WTC11 (cell line): ENCODE measurements at regions not wholly inside any gene's neighbourhood (a gene's known extent, or its start where the extent isn't known, plus 50 kb on each side); places are given as distances from the start of the nearest gene placed in this dataset.

ENCODE experiments used
- ATAC-seq: fragments of 200-7000 bp; cut with Tn5 transposase; 2 replicates; pipeline ENCODE4 v1.10.0; 2021; ENCODE audit warnings: mild to moderate bottlenecking, moderate library complexity
- CTCF ChIA-PET: fragments of 300-600 bp; sonication (Branson Sonifier 250); formaldehyde crosslinking; loops from one replicate; lab custom pipeline; 2021; ENCODE audit warnings: antibody characterized with exemption; lab: Charles Lee
- POLR2A ChIA-PET: fragments of 350-600 bp; sonication (Branson Sonifier 250); formaldehyde crosslinking; loops from one replicate; lab custom pipeline; 2021; ENCODE audit warnings: antibody characterized with exemption; lab: Charles Lee
- DNase-seq: peaks from one replicate; pipeline ENCODE4 v3.0.0; 2021; ENCODE audit warnings: low spot score
- H3K27ac Mint-ChIP-seq: 2 replicates; pipeline ENCODE4 v1.8.0; 2021; ENCODE audit warnings: mixed read lengths
- H3K27me3 Mint-ChIP-seq: 2 replicates; pipeline ENCODE4 v1.8.0; 2021; ENCODE audit warnings: low read depth, mild to moderate bottlenecking, moderate library complexity, mixed read lengths
- H3K36me3 Mint-ChIP-seq: 2 replicates; pipeline ENCODE4 v1.8.0; 2021; ENCODE audit warnings: mixed read lengths
- H3K4me1 Mint-ChIP-seq: 2 replicates; pipeline ENCODE4 v1.8.0; 2022; ENCODE audit warnings: mixed read lengths
- H3K4me3 Mint-ChIP-seq: 2 replicates; pipeline ENCODE4 v1.8.0; 2021; ENCODE audit warnings: mild to moderate bottlenecking, moderate library complexity, mixed read lengths
- H3K9me3 Mint-ChIP-seq: 2 replicates; pipeline ENCODE4 v1.8.0; 2021; ENCODE audit warnings: mixed read lengths
- ATF1 ChIP-seq: sonication (generic); formaldehyde crosslinking; IDR thresholded peaks from 2 replicates; pipeline ENCODE4 v1.8.1; 2023; ENCODE audit warnings: mild to moderate bottlenecking, moderate library complexity, missing genetic modification reagents
- ATF2 ChIP-seq: sonication (generic); formaldehyde crosslinking; IDR thresholded peaks from 2 replicates; pipeline ENCODE4 v1.8.1; 2022; ENCODE audit warnings: low read depth, missing genetic modification reagents, borderline replicate concordance
- CREM ChIP-seq: sonication (generic); formaldehyde crosslinking; IDR thresholded peaks from 2 replicates; pipeline ENCODE4 v1.8.1; 2022; ENCODE audit warnings: mild to moderate bottlenecking, missing genetic modification reagents, moderate library complexity
- ELF4 ChIP-seq: sonication (generic); formaldehyde crosslinking; IDR thresholded peaks from 2 replicates; pipeline ENCODE4 v1.8.1; 2022; ENCODE audit warnings: low read depth, mild to moderate bottlenecking, moderate library complexity, missing genetic modification reagents
- EMX1 ChIP-seq: fragments of 250-450 bp; sonication (Bioruptor Pico); IDR thresholded peaks from 2 replicates; pipeline ENCODE4 v1.8.0; 2021; ENCODE audit warnings: mild to moderate bottlenecking
- ETV6 ChIP-seq: sonication (generic); formaldehyde crosslinking; IDR thresholded peaks from 2 replicates; pipeline ENCODE4 v1.8.1; 2022; ENCODE audit warnings: mild to moderate bottlenecking, missing genetic modification reagents
- JAZF1 ChIP-seq: fragments of 250-450 bp; sonication (Bioruptor Pico); IDR thresholded peaks from 2 replicates; pipeline ENCODE4 v1.9.0; 2021; ENCODE audit warnings: moderate library complexity, mild to moderate bottlenecking, inconsistent platforms
- JUN ChIP-seq: sonication (generic); formaldehyde crosslinking; IDR thresholded peaks from 2 replicates; pipeline ENCODE4 v1.8.0; 2023; ENCODE audit warnings: mild to moderate bottlenecking, missing genetic modification reagents
- NR1H2 ChIP-seq: sonication (generic); formaldehyde crosslinking; IDR thresholded peaks from 2 replicates; pipeline ENCODE4 v1.9.0; 2021; ENCODE audit warnings: mild to moderate bottlenecking, moderate library complexity, missing genetic modification reagents
- NR2C2 ChIP-seq: sonication (generic); formaldehyde crosslinking; IDR thresholded peaks from 2 replicates; pipeline ENCODE4 v1.8.0; 2022; ENCODE audit warnings: mild to moderate bottlenecking, missing genetic modification reagents
- SMAD3 ChIP-seq: sonication (generic); formaldehyde crosslinking; IDR thresholded peaks from 2 replicates; pipeline ENCODE4 v1.8.0; 2022; ENCODE audit warnings: missing genetic modification reagents, mild to moderate bottlenecking, borderline replicate concordance
- USF2 ChIP-seq: sonication (generic); formaldehyde crosslinking; IDR thresholded peaks from 2 replicates; pipeline ENCODE4 v1.8.1; 2023; ENCODE audit warnings: mild to moderate bottlenecking, missing genetic modification reagents, moderate library complexity
- ZBTB21 ChIP-seq: sonication (generic); formaldehyde crosslinking; IDR thresholded peaks from 2 replicates; pipeline ENCODE4 v1.8.1; 2023; ENCODE audit warnings: mild to moderate bottlenecking, missing genetic modification reagents, borderline replicate concordance
- ZNF219 ChIP-seq: sonication (generic); formaldehyde crosslinking; IDR thresholded peaks from 2 replicates; pipeline ENCODE4 v1.8.0; 2023; ENCODE audit warnings: missing genetic modification reagents, mild to moderate bottlenecking, borderline replicate concordance
- ZNF232 ChIP-seq: sonication (generic); formaldehyde crosslinking; IDR thresholded peaks from 2 replicates; pipeline ENCODE4 v1.8.0; 2022; ENCODE audit warnings: mild to moderate bottlenecking, missing genetic modification reagents
- ZNF425 ChIP-seq: fragments of 250-450 bp; sonication (Bioruptor Pico); conservative IDR thresholded peaks from 2 replicates; pipeline ENCODE4 v1.9.0; 2021; ENCODE audit warnings: mild to moderate bottlenecking
- ZNF671 ChIP-seq: fragments of 250-450 bp; sonication (Bioruptor Pico); IDR thresholded peaks from 2 replicates; pipeline ENCODE4 v1.8.0; 2021; ENCODE audit warnings: mild to moderate bottlenecking
- TF ChIP-seq, protein P1 (sequence below): sonication (generic); formaldehyde crosslinking; IDR thresholded peaks from 2 replicates; pipeline ENCODE4 v1.8.0; 2022; ENCODE audit warnings: mild to moderate bottlenecking, missing genetic modification reagents
- TF ChIP-seq, protein P2 (sequence below): sonication (generic); formaldehyde crosslinking; IDR thresholded peaks from 2 replicates; pipeline ENCODE4 v1.8.1; 2023; ENCODE audit warnings: mild to moderate bottlenecking, missing genetic modification reagents
- TF ChIP-seq, protein P3 (sequence below): sonication (generic); formaldehyde crosslinking; IDR thresholded peaks from 2 replicates; pipeline ENCODE4 v1.8.0; 2023; ENCODE audit warnings: missing genetic modification reagents
- TF ChIP-seq, protein P4 (sequence below): sonication (generic); formaldehyde crosslinking; IDR thresholded peaks from 2 replicates; pipeline ENCODE4 v1.8.1; 2023; ENCODE audit warnings: mild to moderate bottlenecking, missing genetic modification reagents, moderate library complexity
- TF ChIP-seq, protein P5 (sequence below): sonication (generic); formaldehyde crosslinking; IDR thresholded peaks from 2 replicates; pipeline ENCODE4 v1.8.0; 2022; ENCODE audit warnings: mild to moderate bottlenecking, missing genetic modification reagents

DNA sequence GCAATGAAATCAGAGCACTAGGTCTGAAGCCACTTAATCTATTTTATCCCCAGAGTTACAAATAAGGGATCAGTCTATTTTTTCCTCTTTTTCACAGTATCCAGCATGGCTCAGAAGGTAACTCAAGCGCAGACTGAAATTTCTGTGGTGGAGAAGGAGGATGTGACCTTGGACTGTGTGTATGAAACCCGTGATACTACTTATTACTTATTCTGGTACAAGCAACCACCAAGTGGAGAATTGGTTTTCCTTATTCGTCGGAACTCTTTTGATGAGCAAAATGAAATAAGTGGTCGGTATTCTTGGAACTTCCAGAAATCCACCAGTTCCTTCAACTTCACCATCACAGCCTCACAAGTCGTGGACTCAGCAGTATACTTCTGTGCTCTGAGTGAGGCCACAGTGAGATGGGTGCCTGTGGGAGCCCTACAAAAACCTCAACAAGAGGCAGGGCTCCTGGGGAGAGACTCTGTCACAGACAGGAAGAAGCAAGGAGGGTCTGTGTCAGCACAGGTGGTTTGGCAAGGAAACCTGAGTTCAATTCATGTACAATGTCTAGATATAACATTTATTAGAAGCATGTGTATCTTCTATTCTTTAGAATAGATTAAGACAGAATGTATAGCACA, 334.3 kb upstream of the OR4E1 start:
- no peaks in the 10 kb centered on the region; the same call in 1 of the 2 replicates for H3K4me1 Mint-ChIP-seq
- no peak for ATAC-seq
- CTCF ChIA-PET: interaction anchor here (4.1 kb wide), 1 partner anchor 11 kb away, joined by 18 read pairs; no protein-coding TSS in a partner anchor
- TF ChIP-seq ZNF425: no peak
- TF ChIP-seq ZBTB21 (CRISPR knock-in tag): no peak
- TF ChIP-seq ZNF232 (CRISPR knock-in tag): no peak
- no peak for TF ChIP-seq SMAD3
- TF ChIP-seq ETV6 (CRISPR knock-in tag): no peak
- TF ChIP-seq EMX1 (CRISPR knock-in tag): no peak
- TF ChIP-seq JUN (CRISPR knock-in tag): no peak
- no peak for TF ChIP-seq ZNF219 (CRISPR knock-in tag)
- TF ChIP-seq, all 79 proteins: peak for 0
- H3K9me3 Mint-ChIP-seq: peaks cover 4% of the 10 kb centered on the region; the same call in 1 of the 2 replicates
- DNase-seq: no peak
- POLR2A ChIA-PET: no interaction called here
- no peaks in the 10 kb centered on the region for H3K36me3 Mint-ChIP-seq
- peaks cover 17% of the 10 kb centered on the region for H3K27me3 Mint-ChIP-seq
- H3K4me3 Mint-ChIP-seq: no peak overlapping the region
- no peak overlapping the region for H3K27ac Mint-ChIP-seq

DNA sequence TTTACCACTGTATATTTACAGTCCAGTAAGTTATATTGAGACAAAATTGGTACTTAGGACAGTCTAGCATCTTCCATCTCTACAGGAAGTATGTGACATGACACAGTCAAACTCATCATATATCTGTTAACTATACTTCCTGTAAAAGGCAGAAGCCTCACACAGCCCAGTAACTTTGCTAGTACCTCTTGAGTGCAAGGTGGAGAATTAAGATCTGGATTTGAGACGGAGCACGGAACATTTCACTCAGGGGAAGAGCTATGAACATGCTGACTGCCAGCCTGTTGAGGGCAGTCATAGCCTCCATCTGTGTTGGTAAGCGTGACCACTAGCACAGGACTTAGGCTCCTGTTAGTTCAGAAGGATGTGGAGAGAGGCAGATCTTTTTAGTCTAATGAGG, 333.7 kb upstream of the OR4E1 start:
- ATAC-seq: no peak
- Mint-ChIP-seq H3K27ac (no peak overlapping the region), H3K36me3 (no peaks in the 10 kb centered on the region), H3K9me3 (peaks cover 4% of the 10 kb centered on the region; the same call in 1 of the 2 replicates), H3K4me3 (no peak overlapping the region), H3K27me3 (peaks cover 18% of the 10 kb centered on the region), H3K4me1 (no peaks in the 10 kb centered on the region; the same call in 1 of the 2 replicates)
- POLR2A ChIA-PET: no interaction called here
- CTCF ChIA-PET: interaction anchor here (0.7 to 1.0 kb wide), 2 partner anchors 10 to 1036 kb away, joined by 3 to 4 read pairs; no protein-coding TSS in a partner anchor
- TF ChIP-seq NR2C2 (CRISPR knock-in tag) (no peak), NR1H2 (no peak), ATF2 (CRISPR knock-in tag) (no peak)
- TF ChIP-seq, protein P1, sequence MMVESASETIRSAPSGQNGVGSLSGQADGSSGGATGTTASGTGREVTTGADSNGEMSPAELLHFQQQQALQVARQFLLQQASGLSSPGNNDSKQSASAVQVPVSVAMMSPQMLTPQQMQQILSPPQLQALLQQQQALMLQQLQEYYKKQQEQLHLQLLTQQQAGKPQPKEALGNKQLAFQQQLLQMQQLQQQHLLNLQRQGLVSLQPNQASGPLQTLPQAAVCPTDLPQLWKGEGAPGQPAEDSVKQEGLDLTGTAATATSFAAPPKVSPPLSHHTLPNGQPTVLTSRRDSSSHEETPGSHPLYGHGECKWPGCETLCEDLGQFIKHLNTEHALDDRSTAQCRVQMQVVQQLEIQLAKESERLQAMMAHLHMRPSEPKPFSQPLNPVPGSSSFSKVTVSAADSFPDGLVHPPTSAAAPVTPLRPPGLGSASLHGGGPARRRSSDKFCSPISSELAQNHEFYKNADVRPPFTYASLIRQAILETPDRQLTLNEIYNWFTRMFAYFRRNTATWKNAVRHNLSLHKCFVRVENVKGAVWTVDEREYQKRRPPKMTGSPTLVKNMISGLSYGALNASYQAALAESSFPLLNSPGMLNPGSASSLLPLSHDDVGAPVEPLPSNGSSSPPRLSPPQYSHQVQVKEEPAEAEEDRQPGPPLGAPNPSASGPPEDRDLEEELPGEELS (CRISPR knock-in tag): no peak
- TF ChIP-seq, protein P2, sequence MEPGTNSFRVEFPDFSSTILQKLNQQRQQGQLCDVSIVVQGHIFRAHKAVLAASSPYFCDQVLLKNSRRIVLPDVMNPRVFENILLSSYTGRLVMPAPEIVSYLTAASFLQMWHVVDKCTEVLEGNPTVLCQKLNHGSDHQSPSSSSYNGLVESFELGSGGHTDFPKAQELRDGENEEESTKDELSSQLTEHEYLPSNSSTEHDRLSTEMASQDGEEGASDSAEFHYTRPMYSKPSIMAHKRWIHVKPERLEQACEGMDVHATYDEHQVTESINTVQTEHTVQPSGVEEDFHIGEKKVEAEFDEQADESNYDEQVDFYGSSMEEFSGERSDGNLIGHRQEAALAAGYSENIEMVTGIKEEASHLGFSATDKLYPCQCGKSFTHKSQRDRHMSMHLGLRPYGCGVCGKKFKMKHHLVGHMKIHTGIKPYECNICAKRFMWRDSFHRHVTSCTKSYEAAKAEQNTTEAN (CRISPR knock-in tag): no peak
- TF ChIP-seq, protein P3, sequence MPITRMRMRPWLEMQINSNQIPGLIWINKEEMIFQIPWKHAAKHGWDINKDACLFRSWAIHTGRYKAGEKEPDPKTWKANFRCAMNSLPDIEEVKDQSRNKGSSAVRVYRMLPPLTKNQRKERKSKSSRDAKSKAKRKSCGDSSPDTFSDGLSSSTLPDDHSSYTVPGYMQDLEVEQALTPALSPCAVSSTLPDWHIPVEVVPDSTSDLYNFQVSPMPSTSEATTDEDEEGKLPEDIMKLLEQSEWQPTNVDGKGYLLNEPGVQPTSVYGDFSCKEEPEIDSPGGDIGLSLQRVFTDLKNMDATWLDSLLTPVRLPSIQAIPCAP: no peak
- no peak for DNase-seq

DNA sequence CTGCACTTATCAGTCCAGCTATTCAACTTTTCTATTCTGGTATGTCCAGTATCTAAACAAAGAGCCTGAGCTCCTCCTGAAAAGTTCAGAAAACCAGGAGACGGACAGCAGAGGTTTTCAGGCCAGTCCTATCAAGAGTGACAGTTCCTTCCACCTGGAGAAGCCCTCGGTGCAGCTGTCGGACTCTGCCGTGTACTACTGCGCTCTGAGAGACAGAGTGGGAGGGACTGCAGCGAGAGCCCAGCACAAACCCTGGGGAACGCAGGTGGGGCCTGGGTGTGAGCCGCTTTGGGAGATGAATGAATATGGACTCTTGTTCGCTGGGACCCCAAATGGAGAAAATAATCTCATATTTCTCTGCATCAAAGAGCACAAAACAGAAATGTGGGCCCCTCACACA, 329.8 kb upstream of the OR4E1 start:
- ChIA-PET POLR2A (no interaction called here), CTCF (interaction anchor here (0.5 to 2.9 kb wide), 23 partner anchors 9 to 223 kb away, joined by 3 to 36 read pairs (median 5); no protein-coding TSS in a partner anchor)
- peaks cover 14% of the 10 kb centered on the region for H3K27me3 Mint-ChIP-seq
- no peak overlapping the region for H3K4me3 Mint-ChIP-seq
- peaks cover 4% of the 10 kb centered on the region; the same call in 1 of the 2 replicates for H3K9me3 Mint-ChIP-seq
- DNase-seq (no peak), ATAC-seq (no peak)
- H3K36me3 Mint-ChIP-seq: no peaks in the 10 kb centered on the region
- no peaks in the 10 kb centered on the region; the same call in 1 of the 2 replicates for H3K4me1 Mint-ChIP-seq
- no peak overlapping the region for H3K27ac Mint-ChIP-seq
- no peak for TF ChIP-seq ELF4 (CRISPR knock-in tag)
- TF ChIP-seq ZBTB21 (CRISPR knock-in tag): no peak
- no peak for TF ChIP-seq ZNF671
- TF ChIP-seq, protein P4, sequence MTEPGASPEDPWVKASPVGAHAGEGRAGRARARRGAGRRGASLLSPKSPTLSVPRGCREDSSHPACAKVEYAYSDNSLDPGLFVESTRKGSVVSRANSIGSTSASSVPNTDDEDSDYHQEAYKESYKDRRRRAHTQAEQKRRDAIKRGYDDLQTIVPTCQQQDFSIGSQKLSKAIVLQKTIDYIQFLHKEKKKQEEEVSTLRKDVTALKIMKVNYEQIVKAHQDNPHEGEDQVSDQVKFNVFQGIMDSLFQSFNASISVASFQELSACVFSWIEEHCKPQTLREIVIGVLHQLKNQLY (CRISPR knock-in tag): no peak
- TF ChIP-seq, protein P5, sequence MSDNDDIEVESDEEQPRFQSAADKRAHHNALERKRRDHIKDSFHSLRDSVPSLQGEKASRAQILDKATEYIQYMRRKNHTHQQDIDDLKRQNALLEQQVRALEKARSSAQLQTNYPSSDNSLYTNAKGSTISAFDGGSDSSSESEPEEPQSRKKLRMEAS (CRISPR knock-in tag): no peak
- no peak for TF ChIP-seq CREM (CRISPR knock-in tag)
- no peak for TF ChIP-seq EMX1 (CRISPR knock-in tag)
- TF ChIP-seq ATF1 (CRISPR knock-in tag): no peak
- no peak for TF ChIP-seq JUN (CRISPR knock-in tag)
- no peak for TF ChIP-seq JAZF1 (CRISPR knock-in tag)
- TF ChIP-seq USF2 (CRISPR knock-in tag): no peak
